ENCODE measurements at regions not wholly inside any gene's neighbourhood (a gene's known extent, or its start where the extent isn't known, plus 50 kb on each side); places are given as distances from the start of the nearest gene placed in this dataset.

GRCh38 chr3:31431321-31431720 lies 101.4 kb upstream of the STT3B start:
- TF ChIP-seq POLR2AphosphoS5 (IDR thresholded peaks at IDR 0.05; ENCODE audit: insufficient read depth, low read depth, low read length) (no peak), EZH2 (IDR thresholded peaks at IDR 0.05; ENCODE audit: borderline replicate concordance, low read depth, low read length, severe bottlenecking) (no peak), MAX (IDR thresholded peaks at IDR 0.05; ENCODE audit: insufficient read depth, insufficient read length) (no peak)
- TF ChIP-seq, protein P1, sequence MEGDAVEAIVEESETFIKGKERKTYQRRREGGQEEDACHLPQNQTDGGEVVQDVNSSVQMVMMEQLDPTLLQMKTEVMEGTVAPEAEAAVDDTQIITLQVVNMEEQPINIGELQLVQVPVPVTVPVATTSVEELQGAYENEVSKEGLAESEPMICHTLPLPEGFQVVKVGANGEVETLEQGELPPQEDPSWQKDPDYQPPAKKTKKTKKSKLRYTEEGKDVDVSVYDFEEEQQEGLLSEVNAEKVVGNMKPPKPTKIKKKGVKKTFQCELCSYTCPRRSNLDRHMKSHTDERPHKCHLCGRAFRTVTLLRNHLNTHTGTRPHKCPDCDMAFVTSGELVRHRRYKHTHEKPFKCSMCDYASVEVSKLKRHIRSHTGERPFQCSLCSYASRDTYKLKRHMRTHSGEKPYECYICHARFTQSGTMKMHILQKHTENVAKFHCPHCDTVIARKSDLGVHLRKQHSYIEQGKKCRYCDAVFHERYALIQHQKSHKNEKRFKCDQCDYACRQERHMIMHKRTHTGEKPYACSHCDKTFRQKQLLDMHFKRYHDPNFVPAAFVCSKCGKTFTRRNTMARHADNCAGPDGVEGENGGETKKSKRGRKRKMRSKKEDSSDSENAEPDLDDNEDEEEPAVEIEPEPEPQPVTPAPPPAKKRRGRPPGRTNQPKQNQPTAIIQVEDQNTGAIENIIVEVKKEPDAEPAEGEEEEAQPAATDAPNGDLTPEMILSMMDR (IDR thresholded peaks at IDR 0.05; ENCODE audit: extremely low read depth in 1 of 2, insufficient read depth in 1 of 2, low read depth in 1 of 2, low read length in 2 of 2) = no peak

Measured in endothelial cell of umbilical vein (primary cell).